ENCODE measurements at regions not wholly inside any gene's neighbourhood (a gene's known extent, or its start where the extent isn't known, plus 50 kb on each side); places are given as distances from the start of the nearest gene placed in this dataset.
"Not testable (repeated sequence)": the region's sequence is repeated elsewhere in the genome, so short reads cannot be mapped to it uniquely, and the experiment has no call there.

DNA sequence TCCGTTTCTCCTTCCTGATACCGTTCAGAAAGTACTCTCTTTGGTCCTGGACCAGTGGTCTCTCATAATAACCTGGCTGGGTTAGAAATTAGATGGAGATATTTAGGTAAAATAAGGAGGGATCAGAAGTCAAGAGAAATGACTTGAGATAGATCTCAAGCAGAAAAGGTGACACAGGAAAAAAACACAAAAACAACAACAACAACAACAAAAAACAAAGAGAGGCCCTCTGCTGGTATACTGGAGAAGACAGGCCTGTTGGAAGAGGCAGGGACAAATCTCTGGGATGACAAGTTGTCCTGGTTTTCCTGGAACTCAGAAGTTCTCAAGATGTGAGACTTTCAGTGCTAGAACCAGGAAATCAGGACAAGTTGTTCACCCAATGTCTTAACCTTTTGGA lies 430.5 kb downstream of the SHISA9 start:
- no peak overlapping the region for H3K9ac ChIP-seq (ENCODE audit: low read length)
- peaks cover 2% of the 10 kb centered on the region; the same call in 1 of the 2 replicates for H3K9me3 ChIP-seq (ENCODE audit: low read length)
- H2AFZ ChIP-seq (ENCODE audit: low read length), result no peak overlapping the region
- DNase-seq, result no peak
- H3K4me3 ChIP-seq (ENCODE audit: low read length), result no peak overlapping the region
- no peaks in the 10 kb centered on the region for H3K79me2 ChIP-seq (ENCODE audit: low read length)
- no peaks in the 10 kb centered on the region for H3K9me2 ChIP-seq (replicated peaks; ENCODE audit: insufficient read depth, low read length)
- H3K27ac ChIP-seq (ENCODE audit: low read length), result no peak overlapping the region
- H3K4me1 ChIP-seq (ENCODE audit: low read length), result no peaks in the 10 kb centered on the region
- H4K20me1 ChIP-seq (ENCODE audit: insufficient read depth, low read depth, low read length), result no peaks in the 10 kb centered on the region
- H3K36me3 ChIP-seq (ENCODE audit: insufficient read depth, low read length), result no peaks in the 10 kb centered on the region
- no peaks in the 10 kb centered on the region for H3K27me3 ChIP-seq (ENCODE audit: low read length)
- H3K4me2 ChIP-seq (ENCODE audit: low read depth, low read length, poor library complexity, severe bottlenecking), result no peak overlapping the region

DNA sequence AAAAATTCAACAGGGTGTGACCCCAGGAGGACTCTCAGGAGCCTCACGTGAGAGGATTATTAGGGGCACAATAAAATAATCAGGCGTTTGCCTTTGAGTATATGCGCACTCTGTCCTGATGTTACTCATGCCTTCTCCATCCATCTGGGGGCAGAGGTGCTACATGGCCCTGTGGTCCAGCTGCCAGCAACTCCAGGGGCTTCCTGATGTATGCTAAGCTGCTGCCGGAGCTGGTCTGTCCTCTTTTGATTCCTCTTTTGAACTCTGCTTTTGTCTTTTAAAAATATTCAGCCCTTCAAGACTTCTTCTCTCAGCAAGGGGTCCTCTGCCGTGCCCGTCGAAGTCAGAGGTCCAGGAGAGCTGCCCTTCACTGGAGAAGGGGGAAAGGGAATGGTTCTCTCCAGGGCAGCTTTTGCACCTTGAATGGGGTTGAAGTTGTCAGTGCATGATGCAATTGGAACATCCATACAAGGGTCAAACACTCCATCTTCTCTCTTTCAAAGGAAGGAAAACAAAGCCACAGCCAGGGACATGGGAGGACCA lies 431.4 kb downstream of the SHISA9 start:
- H3K79me2 ChIP-seq (ENCODE audit: low read length), result no peaks in the 10 kb centered on the region
- H3K36me3 ChIP-seq (ENCODE audit: insufficient read depth, low read length), result no peaks in the 10 kb centered on the region
- no peaks in the 10 kb centered on the region for H3K4me1 ChIP-seq (ENCODE audit: low read length)
- no peak overlapping the region for H3K9ac ChIP-seq (ENCODE audit: low read length)
- no peak overlapping the region for H3K4me3 ChIP-seq (ENCODE audit: low read length)
- H2AFZ ChIP-seq (ENCODE audit: low read length), result no peak overlapping the region
- peaks cover 2% of the 10 kb centered on the region; the same call in 1 of the 2 replicates for H3K9me3 ChIP-seq (ENCODE audit: low read length)
- H3K4me2 ChIP-seq (ENCODE audit: low read depth, low read length, poor library complexity, severe bottlenecking), result no peak overlapping the region
- no peak for DNase-seq
- no peaks in the 10 kb centered on the region for H3K9me2 ChIP-seq (replicated peaks; ENCODE audit: insufficient read depth, low read length)
- H3K27ac ChIP-seq (ENCODE audit: low read length), result no peak overlapping the region
- H4K20me1 ChIP-seq (ENCODE audit: insufficient read depth, low read depth, low read length), result no peaks in the 10 kb centered on the region
- no peaks in the 10 kb centered on the region for H3K27me3 ChIP-seq (ENCODE audit: low read length)

- H3K4me1 ChIP-seq (ENCODE audit: low read length), result no peaks in the 10 kb centered on the region
- no peak overlapping the region for H3K27ac ChIP-seq (ENCODE audit: low read length)
- peaks cover 2% of the 10 kb centered on the region; the same call in 1 of the 2 replicates for H3K9me3 ChIP-seq (ENCODE audit: low read length)
- no peak overlapping the region for H3K9ac ChIP-seq (ENCODE audit: low read length)
- H3K4me2 ChIP-seq (ENCODE audit: low read depth, low read length, poor library complexity, severe bottlenecking), result no peak overlapping the region
- no peaks in the 10 kb centered on the region for H4K20me1 ChIP-seq (ENCODE audit: insufficient read depth, low read depth, low read length)
- H3K4me3 ChIP-seq (ENCODE audit: low read length), result no peak overlapping the region
- no peaks in the 10 kb centered on the region for H3K27me3 ChIP-seq (ENCODE audit: low read length)
- H3K36me3 ChIP-seq (ENCODE audit: insufficient read depth, low read length), result no peaks in the 10 kb centered on the region
- H2AFZ ChIP-seq (ENCODE audit: low read length), result no peak overlapping the region
- no peaks in the 10 kb centered on the region for H3K79me2 ChIP-seq (ENCODE audit: low read length)
- no peaks in the 10 kb centered on the region for H3K9me2 ChIP-seq (replicated peaks; ENCODE audit: insufficient read depth, low read length)
- no peak for DNase-seq
These were observed 431.9 kb downstream of the SHISA9 start for GRCh38 chr16:13333336-13333735.

DNA sequence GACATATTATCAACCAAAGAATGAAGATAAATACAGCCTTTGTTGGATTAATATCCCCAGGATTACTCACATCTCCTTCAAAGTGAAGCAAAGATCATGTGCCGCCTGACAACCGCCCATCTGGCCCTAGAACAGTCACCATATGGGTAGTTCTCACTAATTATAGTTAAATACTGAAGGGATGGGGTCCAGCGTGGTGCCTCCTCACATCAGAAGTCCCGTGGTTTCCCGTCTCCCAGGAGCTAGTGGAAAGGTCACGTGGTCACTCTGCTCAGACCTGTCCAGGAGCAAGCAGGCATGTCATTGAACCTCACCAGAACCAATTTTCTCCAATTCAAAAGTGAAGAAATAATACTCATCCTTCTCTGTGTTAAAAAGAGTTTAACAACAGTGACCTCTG lies 434.5 kb downstream of the SHISA9 start:
- no peaks in the 10 kb centered on the region for H3K9me2 ChIP-seq (replicated peaks; ENCODE audit: insufficient read depth, low read length)
- H3K27ac ChIP-seq (ENCODE audit: low read length), result no peak overlapping the region
- no peaks in the 10 kb centered on the region for H3K36me3 ChIP-seq (ENCODE audit: insufficient read depth, low read length)
- no peaks in the 10 kb centered on the region; the same call in 1 of the 2 replicates for H3K9me3 ChIP-seq (ENCODE audit: low read length)
- no peaks in the 10 kb centered on the region for H4K20me1 ChIP-seq (ENCODE audit: insufficient read depth, low read depth, low read length)
- no peaks in the 10 kb centered on the region for H3K27me3 ChIP-seq (ENCODE audit: low read length)
- no peak overlapping the region for H3K4me2 ChIP-seq (ENCODE audit: low read depth, low read length, poor library complexity, severe bottlenecking)
- no peaks in the 10 kb centered on the region for H3K4me1 ChIP-seq (ENCODE audit: low read length)
- no peak overlapping the region for H3K9ac ChIP-seq (ENCODE audit: low read length)
- H3K79me2 ChIP-seq (ENCODE audit: low read length), result no peaks in the 10 kb centered on the region
- H2AFZ ChIP-seq (ENCODE audit: low read length), result no peak overlapping the region
- no peak overlapping the region for H3K4me3 ChIP-seq (ENCODE audit: low read length)
- no peak for DNase-seq

GRCh38 chr16:13336335-13336734 lies 434.9 kb downstream of the SHISA9 start:
- H3K9me3 ChIP-seq (ENCODE audit: low read length), result no peaks in the 10 kb centered on the region

GRCh38 chr16:13336907-13337881 lies 435.8 kb downstream of the SHISA9 start:
- not testable (repeated sequence) for H3K4me3 ChIP-seq (ENCODE audit: low read length); H3K36me3 ChIP-seq (ENCODE audit: insufficient read depth, low read length); H3K4me2 ChIP-seq (ENCODE audit: low read depth, low read length, poor library complexity, severe bottlenecking); H3K27ac ChIP-seq (ENCODE audit: low read length); H3K9me3 ChIP-seq (ENCODE audit: low read length); DNase-seq; H3K9ac ChIP-seq (ENCODE audit: low read length); H3K9me2 ChIP-seq (replicated peaks; ENCODE audit: insufficient read depth, low read length); H3K27me3 ChIP-seq (ENCODE audit: low read length); H2AFZ ChIP-seq (ENCODE audit: low read length); H4K20me1 ChIP-seq (ENCODE audit: insufficient read depth, low read depth, low read length); H3K79me2 ChIP-seq (ENCODE audit: low read length); H3K4me1 ChIP-seq (ENCODE audit: low read length)

More at GRCh38 chr16:13336335-13336734, 434.9 kb downstream of the SHISA9 start:
- no peak overlapping the region for H3K27ac ChIP-seq (ENCODE audit: low read length)
- H3K79me2 ChIP-seq (ENCODE audit: low read length), result no peaks in the 10 kb centered on the region
- H3K4me1 ChIP-seq (ENCODE audit: low read length), result no peaks in the 10 kb centered on the region
- H4K20me1 ChIP-seq (ENCODE audit: insufficient read depth, low read depth, low read length), result no peaks in the 10 kb centered on the region
- DNase-seq, result no peak
- no peaks in the 10 kb centered on the region for H3K27me3 ChIP-seq (ENCODE audit: low read length)
- no peak overlapping the region for H3K9ac ChIP-seq (ENCODE audit: low read length)
- no peak overlapping the region for H2AFZ ChIP-seq (ENCODE audit: low read length)
- no peak overlapping the region for H3K4me2 ChIP-seq (ENCODE audit: low read depth, low read length, poor library complexity, severe bottlenecking)
- no peaks in the 10 kb centered on the region for H3K36me3 ChIP-seq (ENCODE audit: insufficient read depth, low read length)
- no peak overlapping the region for H3K4me3 ChIP-seq (ENCODE audit: low read length)
- no peaks in the 10 kb centered on the region for H3K9me2 ChIP-seq (replicated peaks; ENCODE audit: insufficient read depth, low read length)

GRCh38 chr16:13338044-13338443 lies 436.6 kb downstream of the SHISA9 start:
- no peaks in the 10 kb centered on the region for H3K9me3 ChIP-seq (ENCODE audit: low read length)
- H3K9me2 ChIP-seq (replicated peaks; ENCODE audit: insufficient read depth, low read length), result no peaks in the 10 kb centered on the region
- H3K4me3 ChIP-seq (ENCODE audit: low read length), result no peak overlapping the region
- no peak overlapping the region for H3K27ac ChIP-seq (ENCODE audit: low read length)
- H3K4me1 ChIP-seq (ENCODE audit: low read length), result no peaks in the 10 kb centered on the region
- no peak overlapping the region for H2AFZ ChIP-seq (ENCODE audit: low read length)
- no peaks in the 10 kb centered on the region for H4K20me1 ChIP-seq (ENCODE audit: insufficient read depth, low read depth, low read length)
- H3K79me2 ChIP-seq (ENCODE audit: low read length), result no peaks in the 10 kb centered on the region
- DNase-seq, result no peak
- no peak overlapping the region for H3K4me2 ChIP-seq (ENCODE audit: low read depth, low read length, poor library complexity, severe bottlenecking)
- no peaks in the 10 kb centered on the region for H3K36me3 ChIP-seq (ENCODE audit: insufficient read depth, low read length)
- no peaks in the 10 kb centered on the region for H3K27me3 ChIP-seq (ENCODE audit: low read length)
- no peak overlapping the region for H3K9ac ChIP-seq (ENCODE audit: low read length)

- Histone ChIP-seq H3K27me3 (ENCODE audit: low read length) (no peaks in the 10 kb centered on the region), H3K9me2 (replicated peaks; ENCODE audit: insufficient read depth, low read length) (no peaks in the 10 kb centered on the region), H3K9me3 (ENCODE audit: low read length) (no peaks in the 10 kb centered on the region), H2AFZ (ENCODE audit: low read length) (no peak overlapping the region), H3K4me2 (ENCODE audit: low read depth, low read length, poor library complexity, severe bottlenecking) (no peak overlapping the region), H3K36me3 (ENCODE audit: insufficient read depth, low read length) (no peaks in the 10 kb centered on the region), H3K79me2 (ENCODE audit: low read length) (no peaks in the 10 kb centered on the region), H4K20me1 (ENCODE audit: insufficient read depth, low read depth, low read length) (no peaks in the 10 kb centered on the region), H3K9ac (ENCODE audit: low read length) (no peak overlapping the region), H3K27ac (ENCODE audit: low read length) (no peak overlapping the region), H3K4me3 (ENCODE audit: low read length) (no peak overlapping the region), H3K4me1 (ENCODE audit: low read length) (no peaks in the 10 kb centered on the region)
- no peak for DNase-seq
These were observed 441.3 kb downstream of the SHISA9 start for GRCh38 chr16:13342675-13343074.
